GM12891 (cell line): ENCODE measurements at regions not wholly inside any gene's neighbourhood (a gene's known extent, or its start where the extent isn't known, plus 50 kb on each side); places are given as distances from the start of the nearest gene placed in this dataset.

Source experiments
- DNase-seq: peaks from one replicate; pipeline ENCODE4 v3.0.0; 2011; ENCODE audit warnings: low spot score; ENCODE audit not compliant: insufficient read length
- FAIRE-seq: peaks from 2 replicates; lab custom pipeline; 2011; peaks lifted over from hg19 to GRCh38; lab: Jason Lieb, UNC
- PAX5 ChIP-seq: IDR thresholded peaks from 2 replicates; pipeline ENCODE4 v1.6.1; 2011; ENCODE audit warnings: low read length, moderate library complexity, mild to moderate bottlenecking; ENCODE audit not compliant: insufficient read depth, severe bottlenecking
- POLR2A ChIP-seq: IDR thresholded peaks from 2 replicates; pipeline ENCODE4 v1.6.1; 2011; ENCODE audit warnings: low read depth, low read length, control low read depth
- POLR2AphosphoS5 ChIP-seq: IDR thresholded peaks from 2 replicates; pipeline ENCODE4 v1.6.1; 2011; ENCODE audit warnings: low read depth, low read length, control low read depth
- POU2F2 ChIP-seq: IDR thresholded peaks from 2 replicates; pipeline ENCODE4 v1.6.1; 2011; ENCODE audit warnings: low read depth, mild to moderate bottlenecking, control low read depth, low read length, moderate library complexity
- SPI1 ChIP-seq: IDR thresholded peaks from 2 replicates; pipeline ENCODE4 v1.6.1; 2011; ENCODE audit warnings: low read depth, low read length, control low read depth
- TAF1 ChIP-seq: IDR thresholded peaks from 2 replicates; pipeline ENCODE4 v1.6.1; 2011; ENCODE audit warnings: low read depth, low read length, control low read depth

GRCh38 chr12:113766131-113766878 lies 199.8 kb downstream of the RBM19 start:
- DNase-seq (no peak), FAIRE-seq (no peak)
- no peak for TF ChIP-seq POU2F2
- TF ChIP-seq SPI1 = no peak
- no peak for TF ChIP-seq POLR2A
- TF ChIP-seq TAF1 = no peak
- no peak for TF ChIP-seq PAX5
- TF ChIP-seq POLR2AphosphoS5 = no peak

GRCh38 chr12:113764661-113765060 lies 201.5 kb downstream of the RBM19 start:
- FAIRE-seq (no peak), DNase-seq (no peak)
- no peak for TF ChIP-seq POU2F2
- TF ChIP-seq PAX5 = no peak
- no peak for TF ChIP-seq POLR2A
- no peak for TF ChIP-seq SPI1
- no peak for TF ChIP-seq TAF1

- FAIRE-seq (no peak), DNase-seq (no peak)
- TF ChIP-seq PAX5 (no peak), POU2F2 (no peak), POLR2AphosphoS5 (no peak), SPI1 (no peak), POLR2A (no peak), TAF1 (no peak)
These were observed 203.0 kb downstream of the RBM19 start for GRCh38 chr12:113762882-113763816.

- TF ChIP-seq POU2F2 (no peak), PAX5 (no peak), SPI1 (no peak), TAF1 (no peak), POLR2A (no peak), POLR2AphosphoS5 (no peak)
- DNase-seq = no peak
- no peak for FAIRE-seq
These were observed 203.8 kb downstream of the RBM19 start for GRCh38 chr12:113762155-113762881.

GRCh38 chr12:113759135-113759534 lies 207.0 kb downstream of the RBM19 start:
- FAIRE-seq (no peak), DNase-seq (no peak)
- no peak for TF ChIP-seq POU2F2
- no peak for TF ChIP-seq POLR2AphosphoS5
- TF ChIP-seq TAF1 = no peak
- no peak for TF ChIP-seq SPI1
- no peak for TF ChIP-seq PAX5
- no peak for TF ChIP-seq POLR2A

GRCh38 chr12:113758165-113758924 lies 207.8 kb downstream of the RBM19 start:
- FAIRE-seq = no peak
- no peak for DNase-seq
- TF ChIP-seq POU2F2 (no peak), POLR2A (no peak), POLR2AphosphoS5 (no peak), SPI1 (no peak), TAF1 (no peak), PAX5 (no peak)

GRCh38 chr12:113757221-113758002 lies 208.7 kb downstream of the RBM19 start:
- TF ChIP-seq SPI1 (no peak), TAF1 (no peak), PAX5 (no peak), POU2F2 (no peak), POLR2A (no peak), POLR2AphosphoS5 (no peak)
- DNase-seq (no peak), FAIRE-seq (no peak)

GRCh38 chr12:113756609-113757008 lies 209.5 kb downstream of the RBM19 start:
- TF ChIP-seq TAF1 (no peak), SPI1 (no peak), POLR2AphosphoS5 (no peak), PAX5 (no peak), POU2F2 (no peak), POLR2A (no peak)
- FAIRE-seq (no peak), DNase-seq (no peak)
